Stimulated activated CD8-positive, alpha-beta memory T cell treated with anti-CD3 and anti-CD28 coated beads, Interleukin-7, amount 100 ng/mL, for 1 hour (primary cell): ENCODE measurements at regions not wholly inside any gene's neighbourhood (a gene's known extent, or its start where the extent isn't known, plus 50 kb on each side); places are given as distances from the start of the nearest gene placed in this dataset.

Source experiments
- DNase-seq, 2 donors: peaks; one replicate each; pipeline ENCODE4 v3.0.0-alpha.2; 2020; ENCODE audit warnings: low read depth in 2 of 2

- no peak for DNase-seq
These were observed 278.0 kb downstream of the MRPL39 start for GRCh38 chr21:25329227-25329825.

GRCh38 chr21:25328736-25329135 lies 278.5 kb downstream of the MRPL39 start:
- DNase-seq, result no peak

GRCh38 chr21:25326181-25326580 lies 281.1 kb downstream of the MRPL39 start:
- no peak for DNase-seq

GRCh38 chr21:25324666-25325065 lies 282.6 kb downstream of the MRPL39 start:
- no peak for DNase-seq

GRCh38 chr21:25323356-25323949 lies 283.8 kb downstream of the MRPL39 start:
- no peak for DNase-seq

- DNase-seq, result no peak
These were observed 293.0 kb downstream of the MRPL39 start for GRCh38 chr21:25314247-25314646.

- DNase-seq, result no peak
These were observed 293.5 kb downstream of the MRPL39 start for GRCh38 chr21:25313829-25314228.

GRCh38 chr21:25307489-25307888 lies 299.8 kb downstream of the MRPL39 start:
- no peak for DNase-seq

GRCh38 chr21:25304611-25305010 lies 302.7 kb downstream of the MRPL39 start:
- DNase-seq, result no peak

- no peak for DNase-seq
These were observed 306.6 kb downstream of the MRPL39 start for GRCh38 chr21:25300632-25301031.

- no peak for DNase-seq
These were observed 308.5 kb downstream of the MRPL39 start for GRCh38 chr21:25298512-25299491.

GRCh38 chr21:25297117-25297516 lies 310.2 kb downstream of the MRPL39 start:
- no peak for DNase-seq

- DNase-seq, result no peak
These were observed 311.0 kb downstream of the MRPL39 start for GRCh38 chr21:25296252-25296651.

- DNase-seq, result no peak
These were observed 314.9 kb downstream of the MRPL39 start for GRCh38 chr21:25292396-25292795.

- DNase-seq, result no peak
These were observed 323.6 kb downstream of the MRPL39 start for GRCh38 chr21:25283720-25284119.

GRCh38 chr21:25281134-25281533 lies 326.1 kb downstream of the MRPL39 start:
- DNase-seq, result no peak

GRCh38 chr21:25280061-25280460 lies 327.2 kb downstream of the MRPL39 start:
- DNase-seq, result no peak

GRCh38 chr21:25273959-25274358 lies 333.3 kb downstream of the MRPL39 start:
- no peak for DNase-seq

- DNase-seq, result no peak
These were observed 352.6 kb downstream of the MRPL39 start for GRCh38 chr21:25254491-25255174.

- no peak for DNase-seq
These were observed 360.7 kb downstream of the MRPL39 start for GRCh38 chr21:25246546-25246945.

GRCh38 chr21:25244735-25245134 lies 362.5 kb downstream of the MRPL39 start:
- DNase-seq, result no peak

GRCh38 chr21:25243808-25244207 lies 363.5 kb downstream of the MRPL39 start:
- no peak for DNase-seq
